ENCODE measurements at regions not wholly inside any gene's neighbourhood (a gene's known extent, or its start where the extent isn't known, plus 50 kb on each side); places are given as distances from the start of the nearest gene placed in this dataset.

DNA sequence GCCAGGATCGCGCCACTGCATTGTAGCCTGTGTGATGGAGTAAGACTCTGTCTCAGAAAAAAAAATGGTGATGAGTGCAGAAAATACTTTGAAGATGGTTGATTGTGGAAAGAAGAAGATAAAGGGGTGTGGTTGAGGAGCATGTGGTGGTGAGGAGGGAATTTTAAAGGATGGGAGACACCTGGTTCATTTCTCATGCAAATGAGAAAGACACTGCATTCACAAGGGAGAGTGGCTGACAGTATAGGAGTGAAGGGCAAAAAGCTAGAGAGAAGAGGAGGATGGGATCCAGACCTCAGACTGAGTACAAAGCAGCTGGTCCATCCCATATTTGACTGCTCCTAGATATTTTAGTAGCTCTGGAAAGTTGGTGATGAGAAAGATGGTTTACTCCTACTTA, 206.0 kb downstream of the SNAPC1 start:
- Histone ChIP-seq H3K27me3 (ENCODE audit: insufficient read depth, low read length) (no peaks in the 10 kb centered on the region), H2BK120ac (ENCODE audit: insufficient read depth, low read length, poor library complexity) (no peak overlapping the region), H3K79me2 (ENCODE audit: control insufficient read depth, insufficient read depth, low read length, poor library complexity) (peaks cover 2% of the 10 kb centered on the region), H3K4me1 (ENCODE audit: control insufficient read depth in 1 of 2, insufficient read depth in 2 of 2, low read length in 2 of 2) (peaks cover 0 to 2% of the 10 kb centered on the region in 2 experiments), H3K18ac (ENCODE audit: low read length) (no peak overlapping the region), H2AK5ac (ENCODE audit: low read length) (no peak overlapping the region), H4K8ac (ENCODE audit: low read depth, low read length) (no peak overlapping the region), H3K27ac (ENCODE audit: low read depth, low read length) (no peak overlapping the region), H3K9ac (ENCODE audit: low read length) (no peak overlapping the region), H2AFZ (ENCODE audit: insufficient read depth, low read length, poor library complexity) (no peak overlapping the region), H3K36me3 (ENCODE audit: control insufficient read depth in 1 of 2, insufficient read depth in 2 of 2, low read length in 2 of 2) (no peaks in the 10 kb centered on the region), H3K4me2 (ENCODE audit: low read length) (no peak overlapping the region), H4K91ac (ENCODE audit: low read depth, low read length) (no peak overlapping the region), H3K79me1 (ENCODE audit: low read length) (peaks cover 7% of the 10 kb centered on the region), H2BK12ac (ENCODE audit: low read length) (no peak overlapping the region), H4K12ac (ENCODE audit: low read depth, low read length) (no peak overlapping the region), H3K14ac (ENCODE audit: low read length) (no peak overlapping the region), H3K23ac (ENCODE audit: low read length) (no peak overlapping the region), H3K4ac (ENCODE audit: low read depth, low read length) (no peak overlapping the region), H3K4me3 (ENCODE audit: low read depth, low read length) (no peak overlapping the region), H2BK5ac (ENCODE audit: low read depth, low read length, poor library complexity) (no peak overlapping the region), H3K9me3 (ENCODE audit: insufficient read depth, low read depth, low read length) (no peaks in the 10 kb centered on the region)
- WGBS (ENCODE audit: extremely low coverage, insufficient coverage, insufficient read length), result no CpG with 5 or more reads among the region's 2 CpGs
- DNase-seq, result no peak

DNA sequence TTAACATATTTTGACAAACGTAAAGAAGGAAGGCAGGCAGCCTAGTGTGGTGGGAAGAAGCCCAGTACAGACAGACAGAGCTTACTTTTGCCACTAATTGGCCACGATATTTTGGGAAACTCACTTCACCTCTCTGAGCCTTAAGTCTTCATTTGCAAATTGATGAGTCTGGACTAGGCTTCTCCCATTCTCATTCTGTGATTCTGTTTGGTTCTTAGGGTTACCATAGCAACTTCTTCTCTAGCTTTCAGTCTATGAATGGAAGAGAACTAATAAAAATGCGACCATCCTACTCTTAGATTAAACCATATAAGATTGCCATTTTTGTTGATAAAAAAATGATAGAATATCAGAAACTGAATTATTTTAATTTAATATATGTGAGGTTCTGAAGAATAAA, 210.5 kb downstream of the SNAPC1 start:
- Histone ChIP-seq H3K9ac (ENCODE audit: low read length) (no peak overlapping the region), H3K4me2 (ENCODE audit: low read length) (no peak overlapping the region), H3K23ac (ENCODE audit: low read length) (no peak overlapping the region), H3K36me3 (ENCODE audit: control insufficient read depth in 1 of 2, insufficient read depth in 2 of 2, low read length in 2 of 2) (peaks cover 0 to 6% of the 10 kb centered on the region in 2 experiments), H3K4me3 (ENCODE audit: low read depth, low read length) (no peak overlapping the region), H2BK12ac (ENCODE audit: low read length) (no peak overlapping the region), H3K9me3 (ENCODE audit: insufficient read depth, low read depth, low read length) (peaks cover 7% of the 10 kb centered on the region), H2BK5ac (ENCODE audit: low read depth, low read length, poor library complexity) (no peak overlapping the region), H3K4me1 (ENCODE audit: control insufficient read depth in 1 of 2, insufficient read depth in 2 of 2, low read length in 2 of 2) (peaks cover 2 to 9% of the 10 kb centered on the region in 2 experiments), H3K4ac (ENCODE audit: low read depth, low read length) (no peak overlapping the region), H4K8ac (ENCODE audit: low read depth, low read length) (no peak overlapping the region), H3K79me2 (ENCODE audit: control insufficient read depth, insufficient read depth, low read length, poor library complexity) (no peaks in the 10 kb centered on the region), H3K27me3 (ENCODE audit: insufficient read depth, low read length) (no peaks in the 10 kb centered on the region), H4K12ac (ENCODE audit: low read depth, low read length) (no peak overlapping the region), H2AFZ (ENCODE audit: insufficient read depth, low read length, poor library complexity) (no peak overlapping the region), H3K18ac (ENCODE audit: low read length) (no peak overlapping the region), H4K91ac (ENCODE audit: low read depth, low read length) (no peak overlapping the region), H2BK120ac (ENCODE audit: insufficient read depth, low read length, poor library complexity) (no peak overlapping the region), H2AK5ac (ENCODE audit: low read length) (no peak overlapping the region), H3K27ac (ENCODE audit: low read depth, low read length) (no peak overlapping the region), H3K79me1 (ENCODE audit: low read length) (no peaks in the 10 kb centered on the region), H3K14ac (ENCODE audit: low read length) (no peak overlapping the region)
- DNase-seq, result no peak
- WGBS (ENCODE audit: extremely low coverage, insufficient coverage, insufficient read length), result no CpG with 5 or more reads among the region's 3 CpGs

DNA sequence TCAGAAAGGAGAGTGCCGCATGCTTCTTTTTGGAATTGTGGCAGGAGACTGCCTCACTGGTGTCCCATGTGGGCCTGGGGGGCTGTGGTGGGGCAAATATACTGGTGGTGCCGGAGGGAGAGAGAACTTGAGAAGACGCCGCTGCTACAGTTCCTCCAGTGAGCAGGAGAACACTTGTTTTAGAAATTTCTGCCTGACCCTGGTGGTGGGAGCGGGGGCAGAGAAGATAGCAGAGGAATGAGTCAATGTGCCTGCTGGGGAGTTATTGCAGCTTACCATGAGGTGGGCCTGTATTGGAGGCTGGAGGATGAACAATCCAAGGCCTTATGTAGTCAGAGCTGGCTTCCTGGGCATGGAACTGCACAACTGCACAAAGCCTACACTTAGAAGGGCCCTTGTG, 211.8 kb downstream of the SNAPC1 start:
- H3K79me1 ChIP-seq (ENCODE audit: low read length), result no peaks in the 10 kb centered on the region
- H4K8ac ChIP-seq (ENCODE audit: low read depth, low read length), result no peak overlapping the region
- H2BK5ac ChIP-seq (ENCODE audit: low read depth, low read length, poor library complexity), result no peak overlapping the region
- no peaks in the 10 kb centered on the region for H3K27me3 ChIP-seq (ENCODE audit: insufficient read depth, low read length)
- H3K9me3 ChIP-seq (ENCODE audit: insufficient read depth, low read depth, low read length), result peaks cover 7% of the 10 kb centered on the region
- H3K4me2 ChIP-seq (ENCODE audit: low read length), result no peak overlapping the region
- H2AK5ac ChIP-seq (ENCODE audit: low read length), result no peak overlapping the region
- WGBS (ENCODE audit: extremely low coverage, insufficient coverage, insufficient read length), result no CpG with 5 or more reads among the region's 5 CpGs
- no peak overlapping the region for H2AFZ ChIP-seq (ENCODE audit: insufficient read depth, low read length, poor library complexity)
- peaks cover 2 to 9% of the 10 kb centered on the region in 2 experiments for H3K4me1 ChIP-seq (ENCODE audit: control insufficient read depth in 1 of 2, insufficient read depth in 2 of 2, low read length in 2 of 2)
- no peak overlapping the region for H3K18ac ChIP-seq (ENCODE audit: low read length)
- no peak overlapping the region for H3K4me3 ChIP-seq (ENCODE audit: low read depth, low read length)
- H3K4ac ChIP-seq (ENCODE audit: low read depth, low read length), result no peak overlapping the region
- H4K91ac ChIP-seq (ENCODE audit: low read depth, low read length), result no peak overlapping the region
- H2BK12ac ChIP-seq (ENCODE audit: low read length), result no peak overlapping the region
- no peak overlapping the region for H4K12ac ChIP-seq (ENCODE audit: low read depth, low read length)
- H3K9ac ChIP-seq (ENCODE audit: low read length), result no peak overlapping the region
- H3K79me2 ChIP-seq (ENCODE audit: control insufficient read depth, insufficient read depth, low read length, poor library complexity), result no peaks in the 10 kb centered on the region
- H3K14ac ChIP-seq (ENCODE audit: low read length), result no peak overlapping the region
- H3K36me3 ChIP-seq (ENCODE audit: control insufficient read depth in 1 of 2, insufficient read depth in 2 of 2, low read length in 2 of 2), result peaks cover 0 to 6% of the 10 kb centered on the region in 2 experiments
- peak; percentile 93 for DNase-seq
- no peak overlapping the region for H3K23ac ChIP-seq (ENCODE audit: low read length)
- peak overlapping the region; percentile 46 for H3K27ac ChIP-seq (ENCODE audit: low read depth, low read length)
- no peak overlapping the region for H2BK120ac ChIP-seq (ENCODE audit: insufficient read depth, low read length, poor library complexity)

DNA sequence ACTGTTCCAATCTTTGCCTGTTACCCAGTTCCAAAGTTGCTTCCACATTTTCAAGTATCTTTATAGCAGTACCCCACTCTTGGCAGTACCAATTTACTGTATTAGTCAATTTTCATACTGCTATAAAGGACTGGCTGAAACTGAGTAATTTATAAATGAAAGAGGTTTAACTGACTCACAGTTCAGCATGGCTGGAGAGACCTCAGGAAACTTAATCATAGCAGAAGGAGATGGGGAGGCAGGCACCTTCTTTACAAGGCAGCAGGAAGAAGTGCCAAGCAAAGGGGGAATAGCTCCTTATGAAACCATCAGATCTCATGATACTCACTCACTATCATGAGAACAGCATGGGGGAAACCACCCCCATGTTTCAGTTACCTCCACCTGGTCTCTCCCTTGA, 215.0 kb downstream of the SNAPC1 start:
- Histone ChIP-seq H3K36me3 (ENCODE audit: control insufficient read depth in 1 of 2, insufficient read depth in 2 of 2, low read length in 2 of 2) (peaks cover 0 to 6% of the 10 kb centered on the region in 2 experiments), H2BK12ac (ENCODE audit: low read length) (no peak overlapping the region), H2BK5ac (ENCODE audit: low read depth, low read length, poor library complexity) (no peak overlapping the region), H2AFZ (ENCODE audit: insufficient read depth, low read length, poor library complexity) (no peak overlapping the region), H3K4me1 (ENCODE audit: control insufficient read depth in 1 of 2, insufficient read depth in 2 of 2, low read length in 2 of 2) (peaks cover 2 to 9% of the 10 kb centered on the region in 2 experiments), H4K8ac (ENCODE audit: low read depth, low read length) (no peak overlapping the region), H3K4ac (ENCODE audit: low read depth, low read length) (no peak overlapping the region), H3K79me2 (ENCODE audit: control insufficient read depth, insufficient read depth, low read length, poor library complexity) (no peaks in the 10 kb centered on the region), H3K4me3 (ENCODE audit: low read depth, low read length) (no peak overlapping the region), H3K79me1 (ENCODE audit: low read length) (no peaks in the 10 kb centered on the region), H4K12ac (ENCODE audit: low read depth, low read length) (no peak overlapping the region), H4K91ac (ENCODE audit: low read depth, low read length) (no peak overlapping the region), H3K4me2 (ENCODE audit: low read length) (no peak overlapping the region), H3K27me3 (ENCODE audit: insufficient read depth, low read length) (no peaks in the 10 kb centered on the region), H3K18ac (ENCODE audit: low read length) (no peak overlapping the region), H3K9ac (ENCODE audit: low read length) (no peak overlapping the region), H3K14ac (ENCODE audit: low read length) (no peak overlapping the region), H2BK120ac (ENCODE audit: insufficient read depth, low read length, poor library complexity) (no peak overlapping the region), H3K27ac (ENCODE audit: low read depth, low read length) (no peak overlapping the region), H3K9me3 (ENCODE audit: insufficient read depth, low read depth, low read length) (peaks cover 7% of the 10 kb centered on the region), H3K23ac (ENCODE audit: low read length) (no peak overlapping the region), H2AK5ac (ENCODE audit: low read length) (no peak overlapping the region)
- DNase-seq, result no peak

Measured in trophoblast cell (in vitro differentiated cells and primary cell).